GM23338 (cell line): ENCODE measurements at regions not wholly inside any gene's neighbourhood (a gene's known extent, or its start where the extent isn't known, plus 50 kb on each side); places are given as distances from the start of the nearest gene placed in this dataset.

Experiments used
- ATAC-seq: fragments of 200-7000 bp; cut with Tn5 transposase; 3 replicates; pipeline ENCODE4 v1.9.1; 2020
- DNase-seq: peaks from one replicate; pipeline ENCODE4 v3.0.0-alpha.2; 2015; ENCODE audit warnings: low spot score
- H2AFZ ChIP-seq: fragments of 200-600 bp; sonication (generic); 2 replicates; pipeline ENCODE4 v1.8.0; 2016; ENCODE audit warnings: antibody characterized with exemption, mild to moderate bottlenecking, moderate library complexity
- H3F3A ChIP-seq: fragments of 200-600 bp; sonication (generic); replicated peaks from 2 replicates; pipeline ENCODE4 v1.8.0; 2017; ENCODE audit warnings: antibody characterized with exemption, mixed run types, low read depth
- H3K27ac ChIP-seq: fragments of 200-600 bp; sonication (generic); 2 replicates; pipeline ENCODE4 v1.6.1; 2016; ENCODE audit warnings: low read depth
- H3K27me3 ChIP-seq: fragments of 200-600 bp; sonication (generic); 2 replicates; pipeline ENCODE4 v1.8.0; 2016; ENCODE audit warnings: mild to moderate bottlenecking, mixed run types, moderate library complexity; ENCODE audit not compliant: insufficient read depth
- H3K36me3 ChIP-seq: fragments of 200-600 bp; sonication (generic); 2 replicates; pipeline ENCODE4 v1.8.0; 2016; ENCODE audit warnings: mild to moderate bottlenecking; ENCODE audit not compliant: insufficient read depth
- H3K4me1 ChIP-seq: fragments of 200-600 bp; sonication (generic); 2 replicates; pipeline ENCODE4 v1.8.0; 2016; ENCODE audit warnings: mild to moderate bottlenecking, moderate library complexity; ENCODE audit not compliant: insufficient read depth
- H3K4me2 ChIP-seq: fragments of 200-600 bp; sonication (generic); 2 replicates; pipeline ENCODE4 v1.7.1; 2017; ENCODE audit warnings: mixed run types
- H3K4me3 ChIP-seq: fragments of 200-600 bp; sonication (generic); 2 replicates; pipeline ENCODE4 v1.6.1; 2016; ENCODE audit warnings: mixed run types
- H3K79me2 ChIP-seq: fragments of 200-600 bp; sonication (generic); replicated peaks from 2 replicates; pipeline ENCODE4 v1.8.0; 2017; ENCODE audit warnings: mild to moderate bottlenecking; ENCODE audit not compliant: insufficient read depth
- H3K9me2 ChIP-seq: fragments of 200-600 bp; sonication (generic); 2 replicates; pipeline ENCODE4 v1.8.0; 2017; ENCODE audit not compliant: insufficient read depth
- H4K20me1 ChIP-seq: fragments of 200-600 bp; sonication (generic); replicated peaks from 2 replicates; pipeline ENCODE4 v1.8.0; 2017; ENCODE audit warnings: mild to moderate bottlenecking; ENCODE audit not compliant: insufficient read depth
- H3K27ac Mint-ChIP-seq: 2 replicates; pipeline ENCODE4 v1.8.0; 2020; ENCODE audit warnings: inconsistent platforms, mild to moderate bottlenecking, moderate library complexity, mixed read lengths
- H3K27me3 Mint-ChIP-seq: 3 replicates; pipeline ENCODE4 v1.8.0; 2022; ENCODE audit warnings: low read depth, mild to moderate bottlenecking, moderate library complexity, mixed read lengths, inconsistent platforms; ENCODE audit not compliant: insufficient read depth, poor library complexity
- H3K36me3 Mint-ChIP-seq: 3 replicates; pipeline ENCODE4 v1.8.0; 2021; ENCODE audit warnings: low read depth, mild to moderate bottlenecking, inconsistent platforms, moderate library complexity, mixed read lengths
- H3K4me1 Mint-ChIP-seq: 3 replicates; pipeline ENCODE4 v1.8.0; 2020; ENCODE audit warnings: mild to moderate bottlenecking, inconsistent platforms, mixed read lengths
- H3K4me3 Mint-ChIP-seq: 3 replicates; pipeline ENCODE4 v1.8.0; 2021; ENCODE audit warnings: moderate library complexity, mild to moderate bottlenecking, inconsistent platforms, mixed read lengths
- H3K9me3 Mint-ChIP-seq: 3 replicates; pipeline ENCODE4 v1.8.0; 2020; ENCODE audit warnings: moderate library complexity, mild to moderate bottlenecking, inconsistent platforms, mixed read lengths
- CREB1 ChIP-seq: fragments of 250-450 bp; sonication (Bioruptor Pico); IDR thresholded peaks from 2 replicates; pipeline ENCODE4 v1.5.0; 2020; ENCODE audit warnings: low read depth, mild to moderate bottlenecking, moderate library complexity
- EZH2 ChIP-seq: fragments of 200-600 bp; sonication (generic); IDR thresholded peaks from one replicate; pipeline ENCODE4 v1.8.0; 2017; ENCODE audit warnings: antibody characterized with exemption, mild to moderate bottlenecking, low read depth; ENCODE audit not compliant: unreplicated experiment
- EZH2phosphoT487 ChIP-seq: fragments of 200-600 bp; sonication (generic); IDR thresholded peaks from one replicate; pipeline ENCODE4 v1.8.1; 2018; ENCODE audit warnings: antibody characterized with exemption; ENCODE audit not compliant: unreplicated experiment
- JUNB ChIP-seq: IDR thresholded peaks from one replicate; pipeline ENCODE4 v1.6.1; 2016; ENCODE audit warnings: antibody characterized with exemption; ENCODE audit not compliant: unreplicated experiment
- NANOG ChIP-seq: IDR thresholded peaks from 2 replicates; pipeline ENCODE4 v1.6.1; 2016; ENCODE audit warnings: antibody characterized with exemption, borderline replicate concordance
- POLR2AphosphoS5 ChIP-seq: IDR thresholded peaks from 2 replicates; pipeline ENCODE4 v1.6.1; 2016; ENCODE audit warnings: antibody characterized with exemption, low read depth
- STAT1 ChIP-seq: IDR thresholded peaks from one replicate; pipeline ENCODE4 v1.6.1; 2016; ENCODE audit warnings: antibody characterized with exemption; ENCODE audit not compliant: unreplicated experiment
- ZNF114 ChIP-seq: fragments of 250-450 bp; sonication (Bioruptor Pico); IDR thresholded peaks from 2 replicates; pipeline ENCODE4 v1.5.0; 2020; ENCODE audit warnings: mild to moderate bottlenecking, moderate library complexity
- ZNF331 ChIP-seq: fragments of 250-450 bp; sonication (Bioruptor Pico); IDR thresholded peaks from 2 replicates; pipeline ENCODE4 v1.5.0; 2020; ENCODE audit warnings: low read depth, mild to moderate bottlenecking, moderate library complexity
- TF ChIP-seq, protein P1 (sequence below): fragments of 250-450 bp; sonication (Bioruptor Pico); IDR thresholded peaks from 2 replicates; pipeline ENCODE4 v1.5.0; 2020; ENCODE audit warnings: mild to moderate bottlenecking, moderate library complexity
- TF ChIP-seq, protein P2 (sequence below): IDR thresholded peaks from 2 replicates; pipeline ENCODE4 v1.6.1; 2016; ENCODE audit warnings: antibody characterized with exemption
- TF ChIP-seq, protein P3 (sequence below): IDR thresholded peaks from one replicate; pipeline ENCODE4 v1.6.1; 2018; ENCODE audit warnings: antibody characterized with exemption; ENCODE audit not compliant: unreplicated experiment
- TF ChIP-seq, protein P4 (sequence below), 2 experiments: fragments of 200-600 bp in 1 of 2; sonication (generic) in 1 of 2; conservative IDR thresholded peaks; 2 replicates each; pipeline versions ENCODE4 v1.5.1 to v1.6.1; 2016 to 2017; ENCODE audit warnings: antibody characterized with exemption in 2 of 2, low read depth in 2 of 2, mild to moderate bottlenecking in 2 of 2, moderate library complexity in 1 of 2

DNA sequence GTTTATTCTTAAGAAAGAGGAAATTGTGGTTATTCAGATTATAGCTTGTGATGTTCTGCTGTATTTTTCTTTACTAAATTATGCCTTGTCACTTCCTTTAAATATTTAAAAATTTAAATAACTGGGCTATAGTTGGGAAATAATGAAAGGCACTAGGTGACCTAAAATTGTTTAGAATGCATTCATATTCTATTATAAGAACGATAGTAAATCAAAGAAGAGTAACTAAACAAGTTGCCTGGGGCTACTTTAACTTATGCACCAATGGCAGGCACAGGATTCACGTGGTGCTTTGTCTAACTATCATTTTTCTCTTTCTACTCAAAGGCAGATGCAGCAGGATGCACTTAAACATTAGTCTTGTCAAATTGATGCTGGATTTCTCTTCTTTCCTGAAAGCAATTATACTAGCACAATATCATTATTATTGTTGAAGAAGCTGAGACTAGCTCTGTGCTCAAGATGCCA, 190.7 kb upstream of the PPFIA2 start:
- no peaks in the 10 kb centered on the region for H4K20me1 ChIP-seq
- no peak overlapping the region for H3K4me3 Mint-ChIP-seq
- H3F3A ChIP-seq = no peaks in the 10 kb centered on the region
- H3K36me3 Mint-ChIP-seq = no peaks in the 10 kb centered on the region; the same call in 2 of the 3 replicates
- DNase-seq = no peak
- TF ChIP-seq CREB1 = no peak
- TF ChIP-seq, protein P1, sequence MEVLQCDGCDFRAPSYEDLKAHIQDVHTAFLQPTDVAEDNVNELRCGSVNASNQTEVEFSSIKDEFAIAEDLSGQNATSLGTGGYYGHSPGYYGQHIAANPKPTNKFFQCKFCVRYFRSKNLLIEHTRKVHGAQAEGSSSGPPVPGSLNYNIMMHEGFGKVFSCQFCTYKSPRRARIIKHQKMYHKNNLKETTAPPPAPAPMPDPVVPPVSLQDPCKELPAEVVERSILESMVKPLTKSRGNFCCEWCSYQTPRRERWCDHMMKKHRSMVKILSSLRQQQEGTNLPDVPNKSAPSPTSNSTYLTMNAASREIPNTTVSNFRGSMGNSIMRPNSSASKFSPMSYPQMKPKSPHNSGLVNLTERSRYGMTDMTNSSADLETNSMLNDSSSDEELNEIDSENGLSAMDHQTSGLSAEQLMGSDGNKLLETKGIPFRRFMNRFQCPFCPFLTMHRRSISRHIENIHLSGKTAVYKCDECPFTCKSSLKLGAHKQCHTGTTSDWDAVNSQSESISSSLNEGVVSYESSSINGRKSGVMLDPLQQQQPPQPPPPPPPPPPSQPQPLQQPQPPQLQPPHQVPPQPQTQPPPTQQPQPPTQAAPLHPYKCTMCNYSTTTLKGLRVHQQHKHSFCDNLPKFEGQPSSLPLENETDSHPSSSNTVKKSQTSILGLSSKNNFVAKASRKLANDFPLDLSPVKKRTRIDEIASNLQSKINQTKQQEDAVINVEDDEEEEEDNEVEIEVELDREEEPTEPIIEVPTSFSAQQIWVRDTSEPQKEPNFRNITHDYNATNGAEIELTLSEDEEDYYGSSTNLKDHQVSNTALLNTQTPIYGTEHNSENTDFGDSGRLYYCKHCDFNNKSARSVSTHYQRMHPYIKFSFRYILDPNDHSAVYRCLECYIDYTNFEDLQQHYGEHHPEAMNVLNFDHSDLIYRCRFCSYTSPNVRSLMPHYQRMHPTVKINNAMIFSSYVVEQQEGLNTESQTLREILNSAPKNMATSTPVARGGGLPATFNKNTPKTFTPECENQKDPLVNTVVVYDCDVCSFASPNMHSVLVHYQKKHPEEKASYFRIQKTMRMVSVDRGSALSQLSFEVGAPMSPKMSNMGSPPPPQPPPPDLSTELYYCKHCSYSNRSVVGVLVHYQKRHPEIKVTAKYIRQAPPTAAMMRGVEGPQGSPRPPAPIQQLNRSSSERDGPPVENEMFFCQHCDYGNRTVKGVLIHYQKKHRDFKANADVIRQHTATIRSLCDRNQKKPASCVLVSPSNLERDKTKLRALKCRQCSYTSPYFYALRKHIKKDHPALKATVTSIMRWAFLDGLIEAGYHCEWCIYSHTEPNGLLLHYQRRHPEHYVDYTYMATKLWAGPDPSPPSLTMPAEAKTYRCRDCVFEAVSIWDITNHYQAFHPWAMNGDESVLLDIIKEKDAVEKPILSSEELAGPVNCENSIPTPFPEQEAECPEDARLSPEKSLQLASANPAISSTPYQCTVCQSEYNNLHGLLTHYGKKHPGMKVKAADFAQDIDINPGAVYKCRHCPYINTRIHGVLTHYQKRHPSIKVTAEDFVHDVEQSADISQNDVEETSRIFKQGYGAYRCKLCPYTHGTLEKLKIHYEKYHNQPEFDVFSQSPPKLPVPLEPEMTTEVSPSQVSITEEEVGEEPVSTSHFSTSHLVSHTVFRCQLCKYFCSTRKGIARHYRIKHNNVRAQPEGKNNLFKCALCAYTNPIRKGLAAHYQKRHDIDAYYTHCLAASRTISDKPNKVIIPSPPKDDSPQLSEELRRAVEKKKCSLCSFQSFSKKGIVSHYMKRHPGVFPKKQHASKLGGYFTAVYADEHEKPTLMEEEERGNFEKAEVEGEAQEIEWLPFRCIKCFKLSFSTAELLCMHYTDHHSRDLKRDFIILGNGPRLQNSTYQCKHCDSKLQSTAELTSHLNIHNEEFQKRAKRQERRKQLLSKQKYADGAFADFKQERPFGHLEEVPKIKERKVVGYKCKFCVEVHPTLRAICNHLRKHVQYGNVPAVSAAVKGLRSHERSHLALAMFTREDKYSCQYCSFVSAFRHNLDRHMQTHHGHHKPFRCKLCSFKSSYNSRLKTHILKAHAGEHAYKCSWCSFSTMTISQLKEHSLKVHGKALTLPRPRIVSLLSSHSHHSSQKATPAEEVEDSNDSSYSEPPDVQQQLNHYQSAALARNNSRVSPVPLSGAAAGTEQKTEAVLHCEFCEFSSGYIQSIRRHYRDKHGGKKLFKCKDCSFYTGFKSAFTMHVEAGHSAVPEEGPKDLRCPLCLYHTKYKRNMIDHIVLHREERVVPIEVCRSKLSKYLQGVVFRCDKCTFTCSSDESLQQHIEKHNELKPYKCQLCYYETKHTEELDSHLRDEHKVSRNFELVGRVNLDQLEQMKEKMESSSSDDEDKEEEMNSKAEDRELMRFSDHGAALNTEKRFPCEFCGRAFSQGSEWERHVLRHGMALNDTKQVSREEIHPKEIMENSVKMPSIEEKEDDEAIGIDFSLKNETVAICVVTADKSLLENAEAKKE = no peak
- TF ChIP-seq JUNB = no peak
- TF ChIP-seq ZNF114 (CRISPR knock-in tag) = no peak
- TF ChIP-seq, protein P2, sequence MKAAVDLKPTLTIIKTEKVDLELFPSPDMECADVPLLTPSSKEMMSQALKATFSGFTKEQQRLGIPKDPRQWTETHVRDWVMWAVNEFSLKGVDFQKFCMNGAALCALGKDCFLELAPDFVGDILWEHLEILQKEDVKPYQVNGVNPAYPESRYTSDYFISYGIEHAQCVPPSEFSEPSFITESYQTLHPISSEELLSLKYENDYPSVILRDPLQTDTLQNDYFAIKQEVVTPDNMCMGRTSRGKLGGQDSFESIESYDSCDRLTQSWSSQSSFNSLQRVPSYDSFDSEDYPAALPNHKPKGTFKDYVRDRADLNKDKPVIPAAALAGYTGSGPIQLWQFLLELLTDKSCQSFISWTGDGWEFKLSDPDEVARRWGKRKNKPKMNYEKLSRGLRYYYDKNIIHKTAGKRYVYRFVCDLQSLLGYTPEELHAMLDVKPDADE = no peak
- TF ChIP-seq, protein P3, sequence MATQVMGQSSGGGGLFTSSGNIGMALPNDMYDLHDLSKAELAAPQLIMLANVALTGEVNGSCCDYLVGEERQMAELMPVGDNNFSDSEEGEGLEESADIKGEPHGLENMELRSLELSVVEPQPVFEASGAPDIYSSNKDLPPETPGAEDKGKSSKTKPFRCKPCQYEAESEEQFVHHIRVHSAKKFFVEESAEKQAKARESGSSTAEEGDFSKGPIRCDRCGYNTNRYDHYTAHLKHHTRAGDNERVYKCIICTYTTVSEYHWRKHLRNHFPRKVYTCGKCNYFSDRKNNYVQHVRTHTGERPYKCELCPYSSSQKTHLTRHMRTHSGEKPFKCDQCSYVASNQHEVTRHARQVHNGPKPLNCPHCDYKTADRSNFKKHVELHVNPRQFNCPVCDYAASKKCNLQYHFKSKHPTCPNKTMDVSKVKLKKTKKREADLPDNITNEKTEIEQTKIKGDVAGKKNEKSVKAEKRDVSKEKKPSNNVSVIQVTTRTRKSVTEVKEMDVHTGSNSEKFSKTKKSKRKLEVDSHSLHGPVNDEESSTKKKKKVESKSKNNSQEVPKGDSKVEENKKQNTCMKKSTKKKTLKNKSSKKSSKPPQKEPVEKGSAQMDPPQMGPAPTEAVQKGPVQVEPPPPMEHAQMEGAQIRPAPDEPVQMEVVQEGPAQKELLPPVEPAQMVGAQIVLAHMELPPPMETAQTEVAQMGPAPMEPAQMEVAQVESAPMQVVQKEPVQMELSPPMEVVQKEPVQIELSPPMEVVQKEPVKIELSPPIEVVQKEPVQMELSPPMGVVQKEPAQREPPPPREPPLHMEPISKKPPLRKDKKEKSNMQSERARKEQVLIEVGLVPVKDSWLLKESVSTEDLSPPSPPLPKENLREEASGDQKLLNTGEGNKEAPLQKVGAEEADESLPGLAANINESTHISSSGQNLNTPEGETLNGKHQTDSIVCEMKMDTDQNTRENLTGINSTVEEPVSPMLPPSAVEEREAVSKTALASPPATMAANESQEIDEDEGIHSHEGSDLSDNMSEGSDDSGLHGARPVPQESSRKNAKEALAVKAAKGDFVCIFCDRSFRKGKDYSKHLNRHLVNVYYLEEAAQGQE = no peak
- TF ChIP-seq, protein P4, sequence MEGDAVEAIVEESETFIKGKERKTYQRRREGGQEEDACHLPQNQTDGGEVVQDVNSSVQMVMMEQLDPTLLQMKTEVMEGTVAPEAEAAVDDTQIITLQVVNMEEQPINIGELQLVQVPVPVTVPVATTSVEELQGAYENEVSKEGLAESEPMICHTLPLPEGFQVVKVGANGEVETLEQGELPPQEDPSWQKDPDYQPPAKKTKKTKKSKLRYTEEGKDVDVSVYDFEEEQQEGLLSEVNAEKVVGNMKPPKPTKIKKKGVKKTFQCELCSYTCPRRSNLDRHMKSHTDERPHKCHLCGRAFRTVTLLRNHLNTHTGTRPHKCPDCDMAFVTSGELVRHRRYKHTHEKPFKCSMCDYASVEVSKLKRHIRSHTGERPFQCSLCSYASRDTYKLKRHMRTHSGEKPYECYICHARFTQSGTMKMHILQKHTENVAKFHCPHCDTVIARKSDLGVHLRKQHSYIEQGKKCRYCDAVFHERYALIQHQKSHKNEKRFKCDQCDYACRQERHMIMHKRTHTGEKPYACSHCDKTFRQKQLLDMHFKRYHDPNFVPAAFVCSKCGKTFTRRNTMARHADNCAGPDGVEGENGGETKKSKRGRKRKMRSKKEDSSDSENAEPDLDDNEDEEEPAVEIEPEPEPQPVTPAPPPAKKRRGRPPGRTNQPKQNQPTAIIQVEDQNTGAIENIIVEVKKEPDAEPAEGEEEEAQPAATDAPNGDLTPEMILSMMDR (conservative IDR thresholded peaks at IDR 0.05; ENCODE audit: low read depth in 2 of 2) = no peak
- TF ChIP-seq NANOG = no peak
- TF ChIP-seq POLR2AphosphoS5 = no peak
- TF ChIP-seq STAT1 = no peak
- TF ChIP-seq EZH2 = no peak
- TF ChIP-seq EZH2phosphoT487 = no peak
- no peak for TF ChIP-seq ZNF331 (CRISPR knock-in tag)
- H3K27me3 ChIP-seq = no peaks in the 10 kb centered on the region
- H3K4me3 ChIP-seq = no peak overlapping the region
- no peak for ATAC-seq
- H3K36me3 ChIP-seq = no peaks in the 10 kb centered on the region
- H3K9me2 ChIP-seq = no peaks in the 10 kb centered on the region
- H3K27me3 Mint-ChIP-seq = peaks cover 2% of the 10 kb centered on the region
- H3K79me2 ChIP-seq = no peaks in the 10 kb centered on the region
- H3K4me1 Mint-ChIP-seq = 0 out of 3 replicates have a peak, but pooled peaks cover 2% of the 10 kb centered on the region
- no peaks in the 10 kb centered on the region for H3K9me3 Mint-ChIP-seq
- peak overlapping the region; percentile 75; the same call in 1 of the 2 replicates for H2AFZ ChIP-seq
- H3K27ac ChIP-seq = no peak overlapping the region
- H3K4me1 ChIP-seq = peaks cover 7% of the 10 kb centered on the region; the same call in 1 of the 2 replicates
- no peak overlapping the region for H3K4me2 ChIP-seq
- H3K27ac Mint-ChIP-seq = no peak overlapping the region
